Kidney (tissue), 13 donors: ENCODE measurements at regions not wholly inside any gene's neighbourhood (a gene's known extent, or its start where the extent isn't known, plus 50 kb on each side); places are given as distances from the start of the nearest gene placed in this dataset.
"Not testable (repeated sequence)": the region's sequence is repeated elsewhere in the genome, so short reads cannot be mapped to it uniquely, and the experiment has no call there.

ENCODE experiments used
- DNase-seq, 5 donors: peaks; one replicate each; pipeline ENCODE4 v3.0.0-alpha.2; 2013 to 2020
- FAIRE-seq: peaks from 2 replicates; lab custom pipeline; 2012; peaks lifted over from hg19 to GRCh38; lab: Jason Lieb, UNC
- H3K27ac ChIP-seq, 2 donors: one replicate each; pipeline ENCODE4 v1.7.0; 2013; ENCODE audit warnings: low read depth in 2 of 2, low read length in 2 of 2, inconsistent platforms in 1 of 2
- H3K27me3 ChIP-seq: one replicate; pipeline ENCODE4 v1.7.1; 2013; ENCODE audit warnings: low read length, inconsistent platforms; ENCODE audit not compliant: control insufficient read depth, insufficient read depth
- H3K36me3 ChIP-seq, 3 donors: one replicate each; pipeline versions ENCODE4 v1.7.0 to v1.7.1; 2013; ENCODE audit warnings: low read length in 3 of 3, control low read depth in 1 of 3, inconsistent platforms in 1 of 3; ENCODE audit not compliant: insufficient read depth in 3 of 3, control insufficient read depth in 2 of 3
- H3K4me1 ChIP-seq, 3 donors: one replicate each; pipeline versions ENCODE4 v1.7.0 to v1.7.1; 2013; ENCODE audit warnings: low read length in 3 of 3, inconsistent platforms in 1 of 3, low read depth in 1 of 3; ENCODE audit not compliant: control insufficient read depth in 2 of 3, insufficient read depth in 2 of 3
- H3K4me3 ChIP-seq, 3 donors: one replicate each; pipeline versions ENCODE4 v1.7.0 to v1.8.1; 2013; ENCODE audit warnings: low read length in 3 of 3, control low read depth in 1 of 3, inconsistent platforms in 1 of 3
- H3K9ac ChIP-seq, 3 donors: one replicate each; pipeline versions ENCODE4 v1.7.0 to v1.7.1; 2013; ENCODE audit warnings: low read length in 3 of 3, control low read depth in 1 of 3, inconsistent platforms in 1 of 3
- H3K9me3 ChIP-seq, 3 donors: one replicate each; pipeline versions ENCODE4 v1.7.0 to v1.7.1; 2013; ENCODE audit warnings: low read length in 3 of 3, control low read depth in 1 of 3, inconsistent platforms in 1 of 3; ENCODE audit not compliant: control insufficient read depth in 2 of 3, insufficient read depth in 1 of 3
- intact Hi-C: fragments of 100-400 bp; cut with DNase I; formaldehyde crosslinking; loops from one replicate; pipeline ENCODE4 v1.11.1; 2022
- TF ChIP-seq, protein P1 (sequence below): IDR thresholded peaks from 3 replicates; pipeline ENCODE4 v1.5.1; 2012; ENCODE audit warnings: mild to moderate bottlenecking, moderate library complexity, borderline replicate concordance; ENCODE audit not compliant: insufficient read depth; ENCODE audit errors: extremely low read depth
- donor health status: control.
- donor health status: control.
- donor health status: control.
- donor health status: control.
- donor health status: control.
- donor health status: DM: yes; HTN: yes; CAD: no.
- donor health status: Normal renal cell carcinoma (clear cell type).

DNA sequence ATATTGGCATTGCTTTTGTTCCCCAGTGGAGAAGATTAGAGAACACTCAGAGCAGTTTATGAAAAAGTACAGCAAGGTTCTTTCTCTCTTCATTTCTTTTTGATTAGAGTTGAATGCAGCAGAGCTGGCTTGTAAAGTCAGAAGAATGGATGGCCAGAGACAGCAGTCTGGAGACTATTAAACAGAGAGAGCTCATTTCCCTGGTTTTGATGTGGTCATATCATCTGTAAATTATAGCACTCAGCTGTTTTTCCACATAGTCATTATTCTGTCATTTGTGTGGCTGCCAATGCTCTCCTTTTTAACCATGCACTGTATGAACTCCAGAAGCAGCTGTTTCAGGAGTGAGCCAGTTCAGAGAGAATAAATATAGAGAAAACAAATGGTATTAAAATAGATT, 177.4 kb upstream of the CRBN start:
- Histone ChIP-seq H3K36me3 (no peaks in the 10 kb centered on the region), H3K9me3 (no peaks in the 10 kb centered on the region), H3K9ac (no peak overlapping the region), H3K27me3 (no peaks in the 10 kb centered on the region), H3K4me3 (no peak overlapping the region), H3K27ac (no peak overlapping the region), H3K4me1 (no peaks in the 10 kb centered on the region)
- FAIRE-seq (no peak), DNase-seq (peak in 1 of 5 donors; percentile 8)
- intact Hi-C loops: no loop called here
- TF ChIP-seq, protein P1, sequence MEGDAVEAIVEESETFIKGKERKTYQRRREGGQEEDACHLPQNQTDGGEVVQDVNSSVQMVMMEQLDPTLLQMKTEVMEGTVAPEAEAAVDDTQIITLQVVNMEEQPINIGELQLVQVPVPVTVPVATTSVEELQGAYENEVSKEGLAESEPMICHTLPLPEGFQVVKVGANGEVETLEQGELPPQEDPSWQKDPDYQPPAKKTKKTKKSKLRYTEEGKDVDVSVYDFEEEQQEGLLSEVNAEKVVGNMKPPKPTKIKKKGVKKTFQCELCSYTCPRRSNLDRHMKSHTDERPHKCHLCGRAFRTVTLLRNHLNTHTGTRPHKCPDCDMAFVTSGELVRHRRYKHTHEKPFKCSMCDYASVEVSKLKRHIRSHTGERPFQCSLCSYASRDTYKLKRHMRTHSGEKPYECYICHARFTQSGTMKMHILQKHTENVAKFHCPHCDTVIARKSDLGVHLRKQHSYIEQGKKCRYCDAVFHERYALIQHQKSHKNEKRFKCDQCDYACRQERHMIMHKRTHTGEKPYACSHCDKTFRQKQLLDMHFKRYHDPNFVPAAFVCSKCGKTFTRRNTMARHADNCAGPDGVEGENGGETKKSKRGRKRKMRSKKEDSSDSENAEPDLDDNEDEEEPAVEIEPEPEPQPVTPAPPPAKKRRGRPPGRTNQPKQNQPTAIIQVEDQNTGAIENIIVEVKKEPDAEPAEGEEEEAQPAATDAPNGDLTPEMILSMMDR: no peak

DNA sequence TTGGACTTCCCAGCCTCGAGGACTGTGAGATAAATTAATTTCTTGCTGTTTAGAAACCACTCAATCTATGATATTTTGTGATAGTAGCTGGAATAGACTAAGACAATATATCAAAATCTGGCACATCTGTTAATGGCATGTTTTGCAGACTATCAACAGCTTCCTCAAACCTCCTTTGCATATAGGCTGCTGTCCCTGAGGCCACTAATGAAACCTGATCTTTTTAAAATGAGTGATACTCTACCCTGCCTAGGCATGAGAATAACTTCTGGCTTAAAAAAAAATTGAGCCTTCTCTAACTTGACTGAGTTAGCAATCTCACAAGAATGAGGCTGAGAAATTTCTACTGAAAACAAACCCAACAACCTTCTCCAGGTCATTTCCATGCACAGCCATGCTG, 176.0 kb upstream of the CRBN start:
- FAIRE-seq (no peak), DNase-seq (no peak)
- TF ChIP-seq, protein P1: no peak
- Histone ChIP-seq H3K27ac (no peak overlapping the region), H3K4me1 (no peaks in the 10 kb centered on the region), H3K27me3 (no peaks in the 10 kb centered on the region), H3K9ac (no peak overlapping the region), H3K4me3 (no peak overlapping the region), H3K9me3 (no peaks in the 10 kb centered on the region), H3K36me3 (no peaks in the 10 kb centered on the region)
- intact Hi-C loops: no loop called here

DNA sequence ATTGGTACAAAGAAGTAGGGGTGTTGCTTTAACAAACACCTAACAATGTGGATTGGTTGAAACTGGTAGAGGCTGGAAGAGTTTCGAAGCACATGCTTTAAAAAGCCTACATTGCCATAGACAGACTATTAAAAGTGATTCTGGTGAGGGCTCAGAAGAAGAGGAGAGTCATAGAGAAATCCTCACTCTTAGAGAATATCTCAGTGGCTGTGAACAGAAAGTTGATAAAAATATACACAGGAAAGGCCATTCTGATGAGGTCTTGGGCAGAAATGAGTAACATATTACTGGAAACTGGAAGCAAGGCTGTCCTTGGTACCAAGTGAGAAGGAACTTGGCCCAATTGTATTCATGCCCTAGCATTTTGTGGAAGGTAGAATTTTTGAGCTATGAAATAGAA, 173.7 kb upstream of the CRBN start:
- H3K4me1 ChIP-seq: no peaks in the 10 kb centered on the region
- no peaks in the 10 kb centered on the region for H3K27me3 ChIP-seq
- intact Hi-C loops: no loop called here
- DNase-seq (no peak), FAIRE-seq (no peak)
- no peak overlapping the region for H3K4me3 ChIP-seq
- H3K9ac ChIP-seq: no peak overlapping the region
- no peaks in the 10 kb centered on the region for H3K36me3 ChIP-seq
- TF ChIP-seq, protein P1: no peak
- H3K9me3 ChIP-seq: no peaks in the 10 kb centered on the region
- no peak overlapping the region for H3K27ac ChIP-seq

DNA sequence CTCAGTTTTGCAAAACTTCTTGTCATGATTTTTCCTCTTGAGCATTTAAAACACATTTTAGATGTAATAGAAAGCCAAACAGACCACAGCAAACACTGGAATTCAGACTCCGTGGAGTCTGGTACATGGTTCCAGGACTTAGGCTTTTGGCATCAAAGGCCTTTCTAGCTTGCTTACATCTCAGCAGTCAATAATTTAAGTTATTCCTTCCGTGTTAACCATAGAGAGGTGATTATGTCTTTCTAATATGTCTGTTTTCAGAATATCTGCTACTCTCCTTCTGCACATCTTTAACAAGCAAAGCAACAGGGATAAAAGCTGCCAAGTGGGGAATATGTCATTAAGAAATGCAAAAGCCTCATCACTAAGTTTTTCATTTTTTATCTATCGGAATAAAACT, 171.7 kb upstream of the CRBN start:
- TF ChIP-seq, protein P1: no peak
- intact Hi-C loops: no loop called here
- H3K9ac ChIP-seq: no peak overlapping the region
- no peaks in the 10 kb centered on the region for H3K9me3 ChIP-seq
- no peak overlapping the region for H3K4me3 ChIP-seq
- H3K27me3 ChIP-seq: no peaks in the 10 kb centered on the region
- H3K27ac ChIP-seq: no peak overlapping the region
- H3K36me3 ChIP-seq: no peaks in the 10 kb centered on the region
- FAIRE-seq (no peak), DNase-seq (no peak)
- H3K4me1 ChIP-seq: peaks cover 0 to 4% (median 0%) of the 10 kb centered on the region in 3 donors

DNA sequence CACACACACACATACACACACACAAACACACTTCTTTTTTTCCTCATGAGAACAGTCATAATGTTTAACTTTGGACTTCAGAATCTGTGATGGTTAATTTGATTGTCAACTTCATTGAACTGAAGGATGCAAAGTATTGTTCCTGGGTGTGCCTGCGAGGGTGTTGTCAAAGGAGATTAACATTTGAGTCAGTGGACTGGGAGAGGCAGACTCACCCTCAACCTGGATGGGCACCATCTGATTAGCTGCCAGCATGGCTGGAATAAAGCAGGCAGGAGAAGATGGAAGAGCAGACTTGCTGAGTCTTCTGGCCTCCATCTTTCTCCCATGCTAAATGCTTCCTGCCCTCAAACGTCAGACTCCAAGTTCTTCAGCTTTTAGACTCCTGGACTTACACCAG, 167.6 kb upstream of the CRBN start:
- H3K4me3 ChIP-seq, H3K4me1 ChIP-seq, intact Hi-C loops, H3K27me3 ChIP-seq, H3K27ac ChIP-seq, H3K9ac ChIP-seq, DNase-seq, FAIRE-seq, H3K9me3 ChIP-seq, H3K36me3 ChIP-seq: not testable (repeated sequence)
